ENCODE measurements at regions not wholly inside any gene's neighbourhood (a gene's known extent, or its start where the extent isn't known, plus 50 kb on each side); places are given as distances from the start of the nearest gene placed in this dataset.

- no peak for TF ChIP-seq CTCF (IDR thresholded peaks at IDR 0.05; ENCODE audit: borderline replicate concordance)
- Histone ChIP-seq H3K4me3 (no peak overlapping the region), H3K4me1 (peaks cover 9% of the 10 kb centered on the region), H3K9me3 (replicated peaks) (peaks cover 13% of the 10 kb centered on the region), H3K27ac (replicated peaks) (no peak overlapping the region), H3K36me3 (no peaks in the 10 kb centered on the region), H3K27me3 (ENCODE audit: low read depth) (no peaks in the 10 kb centered on the region)
- intact Hi-C loops (cut with micrococcal nuclease) = no loop called here
- DNase-seq = no peak
Measured at GRCh38 chr15:81469154-81469553, 95.1 kb upstream of the TMC3 start.

- intact Hi-C loops (cut with micrococcal nuclease) = no loop called here
- no peaks in the 10 kb centered on the region for H3K36me3 ChIP-seq
- H3K9me3 ChIP-seq (replicated peaks) = peaks cover 23% of the 10 kb centered on the region
- no peak overlapping the region for H3K27ac ChIP-seq (replicated peaks)
- H3K4me3 ChIP-seq = no peak overlapping the region
- H3K27me3 ChIP-seq (ENCODE audit: low read depth) = no peaks in the 10 kb centered on the region
- DNase-seq = no peak
- no peak for TF ChIP-seq CTCF (IDR thresholded peaks at IDR 0.05; ENCODE audit: borderline replicate concordance)
- peaks cover 9% of the 10 kb centered on the region for H3K4me1 ChIP-seq
Measured at GRCh38 chr15:81466741-81467140, 92.7 kb upstream of the TMC3 start.

- DNase-seq = no peak
- H3K36me3 ChIP-seq = no peaks in the 10 kb centered on the region
- H3K27me3 ChIP-seq (ENCODE audit: low read depth) = no peaks in the 10 kb centered on the region
- intact Hi-C loops (cut with micrococcal nuclease) = no loop called here
- no peak overlapping the region for H3K4me3 ChIP-seq
- no peak for TF ChIP-seq CTCF (IDR thresholded peaks at IDR 0.05; ENCODE audit: borderline replicate concordance)
- H3K4me1 ChIP-seq = no peaks in the 10 kb centered on the region
- no peak overlapping the region for H3K27ac ChIP-seq (replicated peaks)
- peaks cover 27% of the 10 kb centered on the region for H3K9me3 ChIP-seq (replicated peaks)
Measured at GRCh38 chr15:81454024-81454423, 80.0 kb upstream of the TMC3 start.

- DNase-seq = no peak
- Histone ChIP-seq H3K4me1 (no peaks in the 10 kb centered on the region), H3K4me3 (no peak overlapping the region), H3K27me3 (ENCODE audit: low read depth) (no peaks in the 10 kb centered on the region), H3K27ac (replicated peaks) (no peak overlapping the region), H3K36me3 (no peaks in the 10 kb centered on the region), H3K9me3 (replicated peaks) (peaks cover 38% of the 10 kb centered on the region)
- no peak for TF ChIP-seq CTCF (IDR thresholded peaks at IDR 0.05; ENCODE audit: borderline replicate concordance)
- intact Hi-C loops (cut with micrococcal nuclease) = no loop called here
Measured at GRCh38 chr15:81450721-81451120, 76.7 kb upstream of the TMC3 start.

GRCh38 chr15:81449836-81450474 is 75.9 kb upstream of the TMC3 start:
- Histone ChIP-seq H3K36me3 (no peaks in the 10 kb centered on the region), H3K4me1 (no peaks in the 10 kb centered on the region), H3K27me3 (ENCODE audit: low read depth) (no peaks in the 10 kb centered on the region), H3K9me3 (replicated peaks) (peaks cover 46% of the 10 kb centered on the region), H3K27ac (replicated peaks) (no peak overlapping the region), H3K4me3 (no peak overlapping the region)
- intact Hi-C loops (cut with micrococcal nuclease) = no loop called here
- no peak for TF ChIP-seq CTCF (IDR thresholded peaks at IDR 0.05; ENCODE audit: borderline replicate concordance)
- no peak for DNase-seq
